IMR-90 (cell line): ENCODE measurements at regions not wholly inside any gene's neighbourhood (a gene's known extent, or its start where the extent isn't known, plus 50 kb on each side); places are given as distances from the start of the nearest gene placed in this dataset.

Source experiments
- ATAC-seq: fragments of 200-7000 bp; cut with Tn5 transposase; 2 replicates; pipeline ENCODE4 v1.9.1; 2020; ENCODE audit warnings: low read depth, mild to moderate bottlenecking, moderate library complexity
- BruUV-seq: library from RNA; stranded (reverse); fragments of 400-500 nt; replicated peaks from 2 replicates; lab custom pipeline; 2021; lab: Mats Ljungman, UMichigan
- CTCF ChIA-PET: fragments of 300-600 bp; formaldehyde crosslinking; extraction: SDS; loops from one replicate; lab custom pipeline; 2021; ENCODE audit warnings: antibody characterized with exemption; lab: Yijun Ruan, JAX
- POLR2A ChIA-PET: fragments of 300-600 bp; sonication (Branson Sonifier 250); formaldehyde crosslinking; loops from one replicate; lab custom pipeline; 2022; ENCODE audit warnings: antibody characterized with exemption; ENCODE audit not compliant: unreplicated experiment; lab: Charles Lee
- DNase-seq: peaks from one replicate; pipeline ENCODE4 v3.0.0; 2013
- H2AFZ ChIP-seq: replicated peaks from 2 replicates; pipeline ENCODE3; 2013; ENCODE audit warnings: low read length, mild to moderate bottlenecking; ENCODE audit not compliant: poor library complexity
- H2AK5ac ChIP-seq: 2 replicates; pipeline ENCODE4 v1.6.1; 2013; ENCODE audit warnings: low read depth, low read length, inconsistent platforms
- H2AK9ac ChIP-seq: replicated peaks from 2 replicates; pipeline ENCODE3; 2013; ENCODE audit warnings: mild to moderate bottlenecking, low read depth, low read length, moderate library complexity; ENCODE audit not compliant: poor library complexity
- H2BK120ac ChIP-seq: 2 replicates; pipeline ENCODE4 v1.6.1; 2013; ENCODE audit warnings: low read depth, low read length, inconsistent platforms
- H2BK15ac ChIP-seq: 3 replicates; pipeline ENCODE4 v1.6.1; 2013; ENCODE audit warnings: low read depth, low read length, inconsistent platforms
- H2BK20ac ChIP-seq: 2 replicates; pipeline ENCODE4 v1.6.1; 2013; ENCODE audit warnings: low read depth, mild to moderate bottlenecking, inconsistent platforms, low read length, moderate library complexity
- H2BK5ac ChIP-seq: 2 replicates; pipeline ENCODE4 v1.6.1; 2013; ENCODE audit warnings: mild to moderate bottlenecking, low read depth, low read length, inconsistent platforms; ENCODE audit not compliant: poor library complexity, severe bottlenecking
- H3K14ac ChIP-seq: replicated peaks from 2 replicates; pipeline ENCODE4 v1.6.1; 2013; ENCODE audit warnings: low read depth, low read length, inconsistent platforms
- H3K18ac ChIP-seq: 2 replicates; pipeline ENCODE4 v1.6.1; 2013; ENCODE audit warnings: low read depth, low read length, control low read depth
- H3K23ac ChIP-seq: 2 replicates; pipeline ENCODE4 v1.6.1; 2013; ENCODE audit warnings: low read depth, low read length, inconsistent platforms
- H3K27ac ChIP-seq: 2 replicates; pipeline ENCODE4 v1.5.1; 2013; ENCODE audit warnings: mild to moderate bottlenecking, control low read depth, low read length; ENCODE audit not compliant: insufficient read depth
- H3K27me3 ChIP-seq: 2 replicates; pipeline ENCODE4 v1.6.1; 2013; ENCODE audit warnings: low read length; ENCODE audit not compliant: control insufficient read depth, insufficient read depth
- H3K36me3 ChIP-seq: 2 replicates; pipeline ENCODE4 v1.6.1; 2013; ENCODE audit warnings: low read length, mixed read lengths; ENCODE audit not compliant: control insufficient read depth, insufficient read depth
- H3K4ac ChIP-seq: 2 replicates; pipeline ENCODE4 v1.6.1; 2013; ENCODE audit warnings: low read depth, low read length, inconsistent platforms
- H3K4me1 ChIP-seq: 2 replicates; pipeline ENCODE4 v1.6.1; 2013; ENCODE audit warnings: low read length, mixed read lengths; ENCODE audit not compliant: control insufficient read depth, insufficient read depth
- H3K4me2 ChIP-seq: 2 replicates; pipeline ENCODE4 v1.6.1; 2013; ENCODE audit warnings: low read depth, mild to moderate bottlenecking, control low read depth, low read length, moderate library complexity
- H3K4me3 ChIP-seq: 2 replicates; pipeline ENCODE4 v1.5.1; 2013; ENCODE audit warnings: low read depth, mild to moderate bottlenecking, control low read depth, low read length, moderate library complexity; ENCODE audit not compliant: insufficient read depth
- H3K56ac ChIP-seq: 2 replicates; pipeline ENCODE4 v1.6.1; 2013; ENCODE audit warnings: low read length, inconsistent platforms; ENCODE audit not compliant: insufficient read depth; ENCODE audit errors: extremely low read depth
- H3K79me1 ChIP-seq, 2 experiments: 2 replicates each; pipeline ENCODE4 v1.6.1; 2013; ENCODE audit warnings: low read length in 2 of 2, inconsistent platforms in 1 of 2, low read depth in 1 of 2
- H3K9ac ChIP-seq: 2 replicates; pipeline ENCODE4 v1.6.1; 2013; ENCODE audit warnings: low read depth, low read length, control low read depth
- H3K9me1 ChIP-seq: 2 replicates; pipeline ENCODE4 v1.6.1; 2013; ENCODE audit warnings: low read length, inconsistent platforms; ENCODE audit not compliant: insufficient read depth
- H3K9me3 ChIP-seq: 2 replicates; pipeline ENCODE4 v1.6.1; 2013; ENCODE audit warnings: low read length; ENCODE audit not compliant: control insufficient read depth, insufficient read depth
- H4K20me1 ChIP-seq: 2 replicates; pipeline ENCODE4 v1.6.1; 2013; ENCODE audit warnings: low read length, inconsistent platforms; ENCODE audit not compliant: insufficient read depth
- H4K5ac ChIP-seq: 2 replicates; pipeline ENCODE4 v1.6.1; 2013; ENCODE audit warnings: mild to moderate bottlenecking, low read depth, low read length, control low read depth
- H4K8ac ChIP-seq, 2 experiments: 2 replicates each; pipeline ENCODE4 v1.6.1; 2013; ENCODE audit warnings: low read depth in 2 of 2, low read length in 2 of 2, control low read depth in 1 of 2, inconsistent platforms in 1 of 2
- H4K91ac ChIP-seq: 2 replicates; pipeline ENCODE4 v1.6.1; 2013; ENCODE audit warnings: low read depth, low read length, inconsistent platforms; ENCODE audit not compliant: insufficient read depth
- MXI1 ChIP-seq: IDR thresholded peaks from 2 replicates; pipeline ENCODE4 v1.6.1; 2012; ENCODE audit warnings: low read depth, mild to moderate bottlenecking, low read length, moderate library complexity, borderline replicate concordance
- USF2 ChIP-seq: fragments of 150-350 bp; IDR thresholded peaks from 2 replicates; pipeline ENCODE4 v1.6.1; 2017; ENCODE audit warnings: mild to moderate bottlenecking, antibody characterized with exemption, low read length, low read depth
- WGBS, 2 experiments: methylation state at CpG; one replicate each; pipeline versions ENCODE4 v1.1.5 to v1.1.7; 2013; ENCODE audit warnings: missing lambda C conversion rate in 2 of 2; ENCODE audit not compliant: insufficient read length in 1 of 2; ENCODE audit errors: extremely low coverage in 2 of 2; 5-methylcytosine and 5-hydroxymethylcytosine counted together
- dilution Hi-C: fragments of 300-500 bp; cut with HindIII; formaldehyde crosslinking; loops from one replicate; pipeline ENCODE4 v1.14.3; 2018; ENCODE audit warnings: low sequenced_read_pairs; ENCODE audit not compliant: unreplicated experiment
- in situ Hi-C: fragments of 300-500 bp; cut with MboI; formaldehyde crosslinking; loops from 3 replicates; pipeline ENCODE4 v1.14.3; 2019; ENCODE audit warnings: low sequenced_read_pairs, inconsistent platforms, mixed read lengths
- intact Hi-C: fragments of 100-400 bp; cut with micrococcal nuclease; formaldehyde crosslinking; loops from 2 replicates; pipeline ENCODE4 v1.10.0; 2022

- H4K8ac ChIP-seq, result peak overlapping the region in 1 of 2 experiments; percentile 70; a peak in 1 of 4 replicates
- H3K9me1 ChIP-seq, result no peaks in the 10 kb centered on the region
- dilution Hi-C loops (no loop called here), intact Hi-C loops (no loop called here), in situ Hi-C loops (no loop called here)
- DNase-seq, result peak; percentile 41
- no peak overlapping the region for H3K27ac ChIP-seq
- H4K5ac ChIP-seq, result 0 out of 2 replicates have a peak overlapping the region, but pooled peaks have one; percentile 53
- no peaks in the 10 kb centered on the region for H3K27me3 ChIP-seq
- H3K14ac ChIP-seq, result no peak overlapping the region
- no peak overlapping the region for H2BK120ac ChIP-seq
- BruUV-seq, result no TSS peak
- no peak overlapping the region for H4K91ac ChIP-seq
- peak overlapping the region; percentile 53; the same call in 1 of the 2 replicates for H3K4me2 ChIP-seq
- no peak overlapping the region for H2BK20ac ChIP-seq
- H3K4ac ChIP-seq, result no peak overlapping the region
- H3K79me1 ChIP-seq, result no peaks in the 10 kb centered on the region
- H2BK5ac ChIP-seq, result no peak overlapping the region
- no peaks in the 10 kb centered on the region for H4K20me1 ChIP-seq
- no peak overlapping the region for H2AK5ac ChIP-seq
- no peak overlapping the region for H3K23ac ChIP-seq
- no peak overlapping the region for H3K9ac ChIP-seq
- no peak overlapping the region for H3K56ac ChIP-seq
- no peak overlapping the region for H3K4me3 ChIP-seq
- no peak overlapping the region for H2AFZ ChIP-seq
- POLR2A ChIA-PET, result no interaction called here
- H3K18ac ChIP-seq, result peak overlapping the region; percentile 43; the same call in 1 of the 2 replicates
- CTCF ChIA-PET, result interaction anchor here (1.1 kb wide), 1 partner anchor 10 kb away, joined by 3 read pairs; no protein-coding TSS in a partner anchor
- no peak overlapping the region for H2AK9ac ChIP-seq
- WGBS, 2 experiments, result 47% methylated on average over 4 of the region's 5 CpGs; no CpG with 5 or more reads in 1 of the 2 experiments
- no peaks in the 10 kb centered on the region for H3K4me1 ChIP-seq
- TF ChIP-seq USF2 (peak; percentile 53; the same call in 1 of the 2 replicates), MXI1 (no peak)
- H3K9me3 ChIP-seq, result no peaks in the 10 kb centered on the region
- H2BK15ac ChIP-seq, result no peak overlapping the region
- H3K36me3 ChIP-seq, result no peaks in the 10 kb centered on the region
- ATAC-seq, result peak; percentile 35
Measured at GRCh38 chr11:109085708-109086373, 336.1 kb upstream of the C11orf87 start.
